DMS79 treated with DMSO at 0.1 percent for 48 hours (cell line): ENCODE measurements at regions not wholly inside any gene's neighbourhood (a gene's known extent, or its start where the extent isn't known, plus 50 kb on each side); places are given as distances from the start of the nearest gene placed in this dataset.

ENCODE experiments used
- DNase-seq: peaks from one replicate; lab custom pipeline; 2025; lab: John Stamatoyannopoulos, UW

DNA sequence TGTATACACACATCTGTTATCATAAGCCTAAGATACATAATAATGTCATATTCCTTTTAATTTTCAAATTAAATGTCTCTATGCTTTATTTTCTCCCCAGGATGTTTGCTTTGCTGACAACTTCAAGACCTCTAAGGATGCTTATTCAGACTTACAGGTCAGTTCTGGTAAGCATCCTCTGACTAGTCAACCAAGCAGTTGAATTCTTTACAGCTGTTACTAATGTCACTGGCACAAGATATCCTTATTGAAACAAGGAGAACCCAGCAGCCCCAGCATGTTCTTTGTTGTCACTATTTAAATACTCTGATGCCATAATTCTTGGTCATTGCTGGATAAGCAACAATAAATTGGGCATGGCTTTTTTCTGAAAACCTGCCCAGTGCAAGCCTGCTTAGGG is 232.3 kb upstream of the PMFBP1 start:
- no peak for DNase-seq

DNA sequence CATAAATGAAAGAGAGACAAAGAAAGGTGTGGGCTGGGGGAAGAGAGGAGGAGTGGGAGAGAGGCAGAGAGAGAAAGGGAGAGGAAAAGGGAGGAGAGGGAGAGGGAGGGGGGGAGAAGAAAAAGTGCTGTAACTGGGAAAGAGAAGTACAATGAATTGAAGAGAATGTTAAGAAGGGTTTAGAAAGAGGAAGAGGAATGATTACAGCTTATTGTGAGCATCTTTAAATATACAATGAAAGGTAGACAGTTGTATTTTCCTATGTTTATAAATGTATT is 229.1 kb upstream of the PMFBP1 start:
- DNase-seq = no peak

GRCh38 chr16:72400257-72401083 is 228.5 kb upstream of the PMFBP1 start:
- no peak for DNase-seq

- DNase-seq = no peak
Observed at GRCh38 chr16:72399811-72400210, 227.9 kb upstream of the PMFBP1 start.

- DNase-seq = no peak
Observed at GRCh38 chr16:72397876-72398275, 225.9 kb upstream of the PMFBP1 start.

DNA sequence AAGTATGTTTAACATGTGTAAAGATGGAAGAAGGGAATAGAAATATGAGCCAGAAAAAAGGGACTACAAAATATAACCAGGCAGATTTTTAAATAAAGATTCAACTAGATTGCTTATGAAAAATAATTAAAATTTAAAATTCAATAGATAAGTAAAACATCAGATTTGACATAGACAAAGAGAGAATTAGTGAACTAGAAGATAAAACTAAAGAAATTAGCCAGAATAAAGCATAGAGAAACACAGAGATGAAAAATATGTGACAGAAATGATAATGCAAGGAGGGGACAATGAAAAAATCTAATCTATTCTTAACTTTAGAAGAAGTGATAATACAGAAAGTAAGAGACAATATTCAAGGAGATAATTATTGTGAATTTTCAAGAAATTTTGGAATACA is 222.6 kb upstream of the PMFBP1 start:
- no peak for DNase-seq

- DNase-seq = no peak
Observed at GRCh38 chr16:72389791-72390190, 217.8 kb upstream of the PMFBP1 start.

DNA sequence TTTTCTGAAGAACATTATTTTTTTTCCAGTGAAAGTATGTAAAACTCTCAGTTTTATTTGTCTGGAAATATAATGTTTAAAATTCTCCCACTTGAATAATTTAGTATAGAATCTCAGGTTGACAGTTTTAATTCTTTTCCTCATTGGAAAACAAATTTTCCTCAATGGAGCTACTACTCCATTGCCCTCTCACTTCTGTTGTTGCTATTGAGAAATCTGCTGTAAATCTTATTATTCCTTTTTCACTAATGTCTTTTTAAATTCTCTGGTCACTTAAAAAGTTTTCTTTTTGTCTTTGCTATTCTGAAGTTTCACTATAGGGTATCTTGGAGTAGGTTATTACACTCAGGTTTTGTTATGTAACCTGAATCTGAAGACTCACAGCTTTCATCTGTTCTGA is 216.1 kb upstream of the PMFBP1 start:
- DNase-seq = no peak

GRCh38 chr16:72384651-72385050 is 212.7 kb upstream of the PMFBP1 start:
- DNase-seq = no peak

- DNase-seq = no peak
Observed at GRCh38 chr16:72380283-72380682, 208.3 kb upstream of the PMFBP1 start.

GRCh38 chr16:72373201-72373600 is 201.2 kb upstream of the PMFBP1 start:
- DNase-seq = no peak

- DNase-seq = no peak
Observed at GRCh38 chr16:72372087-72373045, 200.4 kb upstream of the PMFBP1 start.

DNA sequence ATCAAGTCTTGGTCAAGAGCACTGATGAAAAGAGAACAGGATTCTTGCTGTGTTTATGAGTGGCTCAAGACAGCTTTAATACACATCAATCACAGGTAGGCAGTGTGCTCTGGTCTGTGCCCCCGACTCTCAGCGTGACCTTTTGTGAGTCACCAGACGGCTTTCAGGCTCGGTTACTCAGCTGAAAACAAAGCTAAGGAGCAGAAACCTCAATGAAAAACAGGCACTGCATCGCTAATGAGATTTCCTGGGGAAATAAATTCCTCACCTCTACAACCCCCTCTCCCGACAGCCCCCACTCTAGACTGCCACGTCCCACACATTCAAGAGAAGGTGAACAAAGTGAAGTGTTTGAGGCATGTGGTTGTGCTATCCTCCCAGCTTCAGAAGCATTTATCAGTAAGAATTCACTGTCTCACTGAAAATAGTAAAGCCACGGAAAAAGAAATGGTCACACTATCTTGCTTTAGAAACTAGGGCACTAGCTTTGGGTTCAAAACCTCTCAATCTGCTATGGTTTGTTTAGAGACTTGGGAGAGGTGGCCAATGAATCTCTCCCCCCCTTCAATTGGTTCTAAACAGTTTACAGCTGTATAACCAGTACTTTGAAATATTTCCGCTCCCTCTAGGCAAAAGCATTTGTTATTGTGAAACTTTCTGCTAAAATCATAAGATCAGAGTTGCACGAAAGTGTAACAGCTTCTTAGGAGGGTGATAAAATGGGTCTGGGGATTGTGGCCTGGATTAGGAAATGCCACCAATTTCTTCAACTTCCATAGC is 199.5 kb upstream of the PMFBP1 start:
- DNase-seq = no peak

DNA sequence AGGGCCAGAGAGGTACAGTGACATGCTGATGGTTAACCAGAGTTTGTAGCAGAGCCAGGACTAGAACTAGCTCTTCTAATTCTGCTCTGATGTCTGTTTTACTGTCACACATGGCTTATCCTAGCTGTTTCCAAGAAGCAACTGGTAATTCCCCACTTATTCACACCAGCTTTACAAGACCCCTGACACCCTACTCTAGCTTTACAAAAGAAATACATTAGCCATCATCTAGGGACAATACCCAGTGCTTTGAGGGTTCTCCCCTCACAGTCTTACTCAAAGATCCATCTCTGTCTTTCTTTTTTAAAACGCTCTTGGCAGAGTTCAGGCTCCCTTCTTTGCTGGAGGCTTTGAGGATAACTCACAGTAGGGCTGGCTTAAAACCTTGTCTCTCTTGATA is 197.3 kb upstream of the PMFBP1 start:
- DNase-seq = no peak

DNA sequence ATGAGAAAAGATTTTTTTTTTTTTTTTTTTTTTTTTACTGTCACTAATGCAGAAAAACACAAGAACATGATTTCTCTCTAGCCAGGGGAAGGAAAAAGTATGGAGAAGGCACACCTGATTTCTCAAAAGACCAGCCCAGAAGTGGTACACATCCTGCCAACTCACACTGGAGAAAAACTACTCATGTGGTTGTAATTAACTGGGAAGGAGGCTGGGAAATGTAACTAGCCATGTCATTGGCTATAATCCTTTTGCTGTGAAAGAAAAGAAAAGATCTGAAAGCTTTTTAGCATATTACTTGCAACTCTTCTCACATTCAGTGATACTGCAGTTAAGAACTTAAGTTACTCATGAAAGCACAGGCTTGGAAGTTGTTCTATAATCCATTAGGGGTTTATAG is 195.9 kb upstream of the PMFBP1 start:
- no peak for DNase-seq

DNA sequence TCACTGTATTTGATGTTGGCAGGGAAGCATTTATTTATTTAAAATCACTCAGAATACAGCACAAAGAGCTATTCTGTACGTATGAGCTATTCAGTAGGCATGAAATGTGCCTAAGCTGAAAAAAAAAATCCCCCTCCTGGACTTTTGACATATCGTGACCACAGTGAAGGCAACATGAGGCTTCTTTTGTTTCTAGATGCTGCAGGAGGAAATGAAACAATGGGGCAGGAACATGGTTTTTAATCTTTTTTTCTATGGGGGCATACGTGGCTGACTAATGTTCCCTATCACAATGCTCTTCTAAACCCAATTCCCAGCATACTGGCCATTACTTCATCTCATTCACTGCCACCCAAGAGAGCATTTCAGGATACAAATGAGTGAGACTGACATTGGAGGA is 191.0 kb upstream of the PMFBP1 start:
- DNase-seq = no peak

GRCh38 chr16:72362476-72362875 is 190.5 kb upstream of the PMFBP1 start:
- DNase-seq = no peak

DNA sequence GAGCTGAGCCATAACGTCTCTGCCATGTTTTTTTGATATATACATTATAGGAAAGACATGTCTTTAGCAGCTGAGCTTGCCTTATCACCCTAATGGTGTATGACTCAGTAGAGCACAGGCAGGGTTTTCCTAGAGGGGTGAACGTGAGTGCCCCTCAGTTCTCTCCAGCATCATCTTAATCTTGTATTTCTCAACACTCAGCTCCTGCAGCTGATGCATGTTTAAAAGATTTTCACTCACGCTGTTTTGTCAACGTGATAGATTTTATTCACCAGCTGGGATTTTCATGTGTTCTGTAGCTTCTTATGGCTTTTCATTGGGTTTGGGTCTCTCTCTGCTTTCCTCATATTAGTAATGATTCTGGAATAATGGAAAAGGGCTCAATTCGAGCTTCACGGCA is 186.0 kb upstream of the PMFBP1 start:
- no peak for DNase-seq

DNA sequence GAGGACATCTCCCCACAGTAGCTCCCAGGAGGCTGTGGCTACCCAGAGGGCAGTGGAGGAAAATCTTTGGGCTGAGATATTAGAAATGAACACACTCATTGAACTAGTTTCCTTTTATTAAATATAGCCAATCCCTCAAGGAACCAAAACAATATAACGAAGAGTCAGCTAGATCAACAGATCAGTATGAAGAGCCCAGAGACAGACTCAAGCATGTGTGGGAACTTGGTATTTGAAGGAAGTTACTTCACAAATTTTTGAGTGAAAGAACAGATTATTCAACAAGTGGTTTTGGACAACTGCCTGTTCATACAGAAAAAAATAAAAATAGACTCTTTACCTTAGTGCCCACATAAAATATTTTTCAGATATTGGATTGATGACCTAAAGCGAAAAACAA is 183.6 kb upstream of the PMFBP1 start:
- no peak for DNase-seq

GRCh38 chr16:72349719-72350118 is 177.8 kb upstream of the PMFBP1 start:
- DNase-seq = no peak

GRCh38 chr16:72332926-72333325 is 161.0 kb upstream of the PMFBP1 start:
- DNase-seq = no peak

DNA sequence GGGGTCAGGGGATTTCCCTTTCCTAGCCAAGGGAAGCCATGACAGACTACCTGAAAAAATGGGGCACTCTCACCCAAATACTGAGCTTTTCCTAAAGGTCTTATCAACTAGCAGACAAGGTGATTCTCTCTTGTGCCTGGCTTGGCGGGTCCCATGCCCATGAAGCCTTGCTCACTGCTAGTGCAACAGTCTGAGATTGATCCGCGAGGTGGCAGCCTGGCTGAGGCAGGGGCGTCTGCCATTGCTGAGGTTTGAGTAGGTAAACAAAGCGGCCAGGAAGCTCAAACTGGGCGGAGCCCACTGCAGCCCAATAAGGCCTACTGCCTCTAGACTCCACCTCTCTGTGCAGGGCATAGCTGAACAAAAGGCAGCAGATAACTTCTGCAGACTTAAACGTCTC is 152.6 kb upstream of the PMFBP1 start:
- no peak for DNase-seq

DNA sequence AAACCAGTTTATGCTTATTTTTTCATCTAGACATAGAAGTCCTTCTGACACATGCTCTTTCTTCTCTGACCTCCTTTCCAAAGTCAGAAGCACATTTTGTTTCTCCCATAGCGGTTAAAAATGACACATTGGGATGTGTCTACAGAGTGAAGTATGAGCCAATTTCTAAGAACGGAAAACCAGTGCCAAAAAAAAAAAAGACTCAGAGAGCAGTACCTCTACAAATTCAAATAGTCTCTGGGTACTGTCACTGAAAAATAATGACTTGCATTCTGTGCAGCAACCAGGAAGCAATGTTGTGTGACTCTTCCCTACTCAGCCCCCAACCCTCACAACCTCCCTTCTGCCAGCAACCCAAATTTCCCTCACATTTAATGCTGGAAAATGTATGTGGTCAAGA is 145.5 kb upstream of the PMFBP1 start:
- no peak for DNase-seq
